ENCODE measurements at regions not wholly inside any gene's neighbourhood (a gene's known extent, or its start where the extent isn't known, plus 50 kb on each side); places are given as distances from the start of the nearest gene placed in this dataset.

- TF ChIP-seq CTCF (IDR thresholded peaks at IDR 0.05; ENCODE audit: insufficient read depth, missing control alignments), result no peak
- DNase-seq (ENCODE audit: insufficient read length, low spot score) (no peak), FAIRE-seq (no peak)
These were observed 268.6 kb upstream of the CLINT1 start for GRCh38 chr5:158127536-158127935.

GRCh38 chr5:158126442-158127405 is 267.8 kb upstream of the CLINT1 start:
- TF ChIP-seq CTCF (IDR thresholded peaks at IDR 0.05; ENCODE audit: insufficient read depth, missing control alignments), result no peak
- FAIRE-seq, result no peak

GRCh38 chr5:158124606-158125316 is 265.8 kb upstream of the CLINT1 start:
- DNase-seq (ENCODE audit: insufficient read length, low spot score), result no peak
- TF ChIP-seq CTCF (IDR thresholded peaks at IDR 0.05; ENCODE audit: insufficient read depth, missing control alignments), result no peak
- FAIRE-seq, result no peak

More at GRCh38 chr5:158126442-158127405, 267.8 kb upstream of the CLINT1 start:
- DNase-seq (ENCODE audit: insufficient read length, low spot score), result no peak

GRCh38 chr5:158123595-158123994 is 264.6 kb upstream of the CLINT1 start:
- DNase-seq (ENCODE audit: insufficient read length, low spot score), result no peak

GRCh38 chr5:158121678-158122077 is 262.7 kb upstream of the CLINT1 start:
- no peak for FAIRE-seq

More at GRCh38 chr5:158123595-158123994, 264.6 kb upstream of the CLINT1 start:
- no peak for FAIRE-seq
- no peak for TF ChIP-seq CTCF (IDR thresholded peaks at IDR 0.05; ENCODE audit: insufficient read depth, missing control alignments)

GRCh38 chr5:158120760-158121159 is 261.8 kb upstream of the CLINT1 start:
- DNase-seq (ENCODE audit: insufficient read length, low spot score), result no peak
- no peak for TF ChIP-seq CTCF (IDR thresholded peaks at IDR 0.05; ENCODE audit: insufficient read depth, missing control alignments)
- FAIRE-seq, result no peak

More at GRCh38 chr5:158121678-158122077, 262.7 kb upstream of the CLINT1 start:
- no peak for DNase-seq (ENCODE audit: insufficient read length, low spot score)
- TF ChIP-seq CTCF (IDR thresholded peaks at IDR 0.05; ENCODE audit: insufficient read depth, missing control alignments), result peak; percentile 0

Data from D721Med (cell line).